ENCODE measurements at regions not wholly inside any gene's neighbourhood (a gene's known extent, or its start where the extent isn't known, plus 50 kb on each side); places are given as distances from the start of the nearest gene placed in this dataset.
"Not testable (repeated sequence)": the region's sequence is repeated elsewhere in the genome, so short reads cannot be mapped to it uniquely, and the experiment has no call there.

GRCh38 chr7:155377838-155378579 lies 79.9 kb upstream of the EN2 start:
- DNase-seq: no peak

- DNase-seq: no peak
Measured at GRCh38 chr7:155378580-155378934, 79.4 kb upstream of the EN2 start.

GRCh38 chr7:155378959-155379871 lies 78.7 kb upstream of the EN2 start:
- no peak for DNase-seq

- peak; percentile 44 for DNase-seq
Measured at GRCh38 chr7:155380221-155380861, 77.6 kb upstream of the EN2 start.

- DNase-seq: no peak
Measured at GRCh38 chr7:155380976-155381851, 76.7 kb upstream of the EN2 start.

GRCh38 chr7:155381852-155382801 lies 75.8 kb upstream of the EN2 start:
- no peak for DNase-seq

- DNase-seq: no peak
Measured at GRCh38 chr7:155382802-155383171, 75.1 kb upstream of the EN2 start.

- no peak for DNase-seq
Measured at GRCh38 chr7:155383756-155384491, 74.0 kb upstream of the EN2 start.

GRCh38 chr7:155384751-155385150 lies 73.2 kb upstream of the EN2 start:
- no peak for DNase-seq

GRCh38 chr7:155385182-155385581 lies 72.7 kb upstream of the EN2 start:
- DNase-seq: not testable (repeated sequence)

GRCh38 chr7:155386608-155387007 lies 71.3 kb upstream of the EN2 start:
- DNase-seq: no peak

- DNase-seq: no peak
Measured at GRCh38 chr7:155387066-155387620, 70.8 kb upstream of the EN2 start.

- DNase-seq: no peak
Measured at GRCh38 chr7:155388561-155388960, 69.4 kb upstream of the EN2 start.

GRCh38 chr7:155391414-155391813 lies 66.5 kb upstream of the EN2 start:
- DNase-seq: no peak

GRCh38 chr7:155392726-155393570 lies 65.0 kb upstream of the EN2 start:
- DNase-seq: no peak

- DNase-seq: no peak
Measured at GRCh38 chr7:155394413-155394812, 63.5 kb upstream of the EN2 start.

- DNase-seq: no peak
Measured at GRCh38 chr7:155395176-155395797, 62.6 kb upstream of the EN2 start.

- no peak for DNase-seq
Measured at GRCh38 chr7:155396661-155397060, 61.3 kb upstream of the EN2 start.
